H1 (cell line): ENCODE measurements at regions not wholly inside any gene's neighbourhood (a gene's known extent, or its start where the extent isn't known, plus 50 kb on each side); places are given as distances from the start of the nearest gene placed in this dataset.

Source experiments
- CTCF ChIA-PET: fragments of 300-600 bp; sonication (Branson Sonifier 250); formaldehyde crosslinking; loops from one replicate; lab custom pipeline; 2021; ENCODE audit not compliant: partially characterized antibody; lab: Charles Lee
- POLR2A ChIA-PET: fragments of 300-600 bp; sonication (Branson Sonifier 250); formaldehyde crosslinking; loops from one replicate; lab custom pipeline; 2021; ENCODE audit warnings: inconsistent platforms; ENCODE audit not compliant: partially characterized antibody; lab: Charles Lee
- DNase-seq, 2 experiments: peaks; one replicate each; pipeline versions ENCODE4 v3.0.0 to v3.0.0-alpha.2; 2010 to 2022; ENCODE audit warnings: low spot score in 2 of 2, low read depth in 1 of 2, mixed read lengths in 1 of 2
- FAIRE-seq: peaks from 2 replicates; lab custom pipeline; 2011; peaks lifted over from hg19 to GRCh38; lab: Jason Lieb, UNC
- H2AFZ ChIP-seq: 2 replicates; pipeline ENCODE4 v1.8.1; 2012; ENCODE audit warnings: low read length, inconsistent platforms
- H2AK5ac ChIP-seq: 2 replicates; pipeline ENCODE4 v1.6.1; 2013; ENCODE audit warnings: low read depth, low read length
- H2BK120ac ChIP-seq: replicated peaks from 2 replicates; pipeline ENCODE3; 2013; ENCODE audit warnings: low read depth, low read length, inconsistent platforms
- H2BK12ac ChIP-seq: 2 replicates; pipeline ENCODE4 v1.6.1; 2013; ENCODE audit warnings: low read depth, low read length
- H2BK15ac ChIP-seq: 2 replicates; pipeline ENCODE4 v1.6.1; 2013; ENCODE audit warnings: low read length
- H2BK20ac ChIP-seq: 2 replicates; pipeline ENCODE4 v1.6.1; 2013; ENCODE audit warnings: low read length
- H2BK5ac ChIP-seq: 2 replicates; pipeline ENCODE4 v1.6.1; 2013; ENCODE audit warnings: low read depth, low read length
- H3K14ac ChIP-seq: 2 replicates; pipeline ENCODE4 v1.6.1; 2013; ENCODE audit warnings: inconsistent platforms; ENCODE audit not compliant: insufficient read length
- H3K18ac ChIP-seq: 2 replicates; pipeline ENCODE4 v1.6.1; 2013; ENCODE audit warnings: low read length; ENCODE audit errors: extremely low read depth
- H3K23ac ChIP-seq: 2 replicates; pipeline ENCODE4 v1.6.1; 2013; ENCODE audit warnings: inconsistent platforms; ENCODE audit not compliant: insufficient read length
- H3K23me2 ChIP-seq: 2 replicates; pipeline ENCODE4 v1.6.1; 2013; ENCODE audit warnings: low read depth, low read length
- H3K27ac ChIP-seq: 2 replicates; pipeline ENCODE4 v1.6.1; 2011; ENCODE audit warnings: low read depth, low read length, inconsistent platforms
- H3K27me3 ChIP-seq, 4 experiments: replicated peaks in 1 of 4; 1 replicate in 1 of 4; 2 replicates in 3 of 4; pipeline versions ENCODE4 v1.6.1 to v1.8.1; 2011 to 2013; ENCODE audit warnings: low read length in 3 of 4, mild to moderate bottlenecking in 3 of 4, inconsistent platforms in 2 of 4, mixed read lengths in 2 of 4, moderate library complexity in 1 of 4; ENCODE audit not compliant: control insufficient read depth in 3 of 4, insufficient read depth in 3 of 4; ENCODE audit errors: extremely low read depth in 1 of 4
- H3K36me3 ChIP-seq, 4 experiments: 2 replicates each; pipeline versions ENCODE4 v1.6.1 to v1.8.1; 2011 to 2013; ENCODE audit warnings: mild to moderate bottlenecking in 4 of 4, low read length in 3 of 4, moderate library complexity in 2 of 4, control low read depth in 1 of 4, inconsistent platforms in 1 of 4; ENCODE audit not compliant: insufficient read depth in 4 of 4, control insufficient read depth in 2 of 4
- H3K4ac ChIP-seq: replicated peaks from 2 replicates; pipeline ENCODE3; 2013; ENCODE audit warnings: low read length, low read depth, mixed read lengths, inconsistent platforms; ENCODE audit not compliant: insufficient read length
- H3K4me1 ChIP-seq, 4 experiments: replicated peaks in 1 of 4; 1 replicate in 1 of 4; 2 replicates in 3 of 4; pipeline versions ENCODE4 v1.6.1 to v1.8.1; 2011 to 2013; ENCODE audit warnings: low read length in 3 of 4, inconsistent platforms in 2 of 4, mixed read lengths in 1 of 4; ENCODE audit not compliant: insufficient read depth in 4 of 4, control insufficient read depth in 3 of 4
- H3K4me2 ChIP-seq, 2 experiments: 2 replicates each; pipeline versions ENCODE4 v1.6.1 to v1.8.1; 2011 to 2013; ENCODE audit warnings: low read depth in 2 of 2, low read length in 2 of 2, control low read depth in 1 of 2, inconsistent platforms in 1 of 2, mild to moderate bottlenecking in 1 of 2; ENCODE audit not compliant: insufficient read depth in 1 of 2
- H3K4me3 ChIP-seq, 4 experiments: fragments of 200-600, 300-600 bp in 1 of 4; sonication (generic), shearing (Covaris generic), sonication (Bioruptor Twin) in 1 of 4; 2 replicates each; pipeline versions ENCODE4 v1.5.1 to v1.8.1; 2011 to 2016; ENCODE audit warnings: low read length in 4 of 4, low read depth in 3 of 4, control low read depth in 2 of 4, inconsistent platforms in 2 of 4, mild to moderate bottlenecking in 2 of 4, mixed read lengths in 1 of 4, moderate library complexity in 1 of 4; ENCODE audit not compliant: insufficient read depth in 2 of 4; ENCODE audit errors: extremely low read depth in 1 of 4
- H3K56ac ChIP-seq: replicated peaks from 2 replicates; pipeline ENCODE3; 2013; ENCODE audit warnings: low read depth, mild to moderate bottlenecking, mixed read lengths, low read length, inconsistent platforms; ENCODE audit not compliant: insufficient read length
- H3K79me1 ChIP-seq: 2 replicates; pipeline ENCODE4 v1.6.1; 2013; ENCODE audit warnings: low read depth, low read length, control low read depth
- H3K79me2 ChIP-seq, 2 experiments: 2 replicates each; pipeline versions ENCODE4 v1.6.1 to v1.8.1; 2012 to 2013; ENCODE audit warnings: low read length in 2 of 2, mild to moderate bottlenecking in 2 of 2, inconsistent platforms in 1 of 2; ENCODE audit not compliant: insufficient read depth in 2 of 2, control insufficient read depth in 1 of 2
- H3K9ac ChIP-seq, 4 experiments: replicated peaks in 1 of 4; 1 replicate in 1 of 4; 2 replicates in 3 of 4; pipeline versions ENCODE4 v1.6.1 to v1.8.1; 2011 to 2013; ENCODE audit warnings: low read depth in 3 of 4, low read length in 3 of 4, control low read depth in 2 of 4, mild to moderate bottlenecking in 2 of 4, moderate library complexity in 2 of 4, inconsistent platforms in 1 of 4; ENCODE audit errors: extremely low read depth in 1 of 4
- H3K9me3 ChIP-seq, 2 experiments: 2 replicates each; pipeline versions ENCODE4 v1.6.1 to v1.8.1; 2012 to 2013; ENCODE audit warnings: mild to moderate bottlenecking in 2 of 2, moderate library complexity in 2 of 2, control low read depth in 1 of 2, inconsistent platforms in 1 of 2, low read depth in 1 of 2, low read length in 1 of 2, mixed read lengths in 1 of 2; ENCODE audit not compliant: insufficient read depth in 2 of 2
- H4K20me1 ChIP-seq, 2 experiments: replicated peaks in 1 of 2; 2 replicates each; pipeline versions ENCODE3 to v1.8.1; 2011 to 2013; ENCODE audit warnings: inconsistent platforms in 2 of 2, low read length in 2 of 2, mild to moderate bottlenecking in 1 of 2; ENCODE audit not compliant: insufficient read depth in 2 of 2, control insufficient read depth in 1 of 2
- H4K5ac ChIP-seq: 2 replicates; pipeline ENCODE4 v1.6.1; 2013; ENCODE audit warnings: low read length, low read depth, mixed read lengths, inconsistent platforms; ENCODE audit not compliant: insufficient read length
- H4K8ac ChIP-seq: 2 replicates; pipeline ENCODE4 v1.8.0; 2013; ENCODE audit warnings: mild to moderate bottlenecking, moderate library complexity, low read length, inconsistent platforms; ENCODE audit not compliant: insufficient read depth; ENCODE audit errors: extremely low read depth
- H4K91ac ChIP-seq: replicated peaks from 2 replicates; pipeline ENCODE3; 2013; ENCODE audit warnings: low read length, mixed read lengths, inconsistent platforms; ENCODE audit not compliant: insufficient read length
- CEBPB ChIP-seq: IDR thresholded peaks from 2 replicates; pipeline ENCODE4 v1.6.1; 2012; ENCODE audit warnings: low read depth, low read length
- CTBP2 ChIP-seq: IDR thresholded peaks from 2 replicates; pipeline ENCODE4 v1.7.0; 2011; ENCODE audit warnings: borderline replicate concordance, mild to moderate bottlenecking, moderate library complexity, mixed read lengths, low read length; ENCODE audit not compliant: insufficient read depth, insufficient read length
- NRF1 ChIP-seq: IDR thresholded peaks from 2 replicates; pipeline ENCODE4 v1.6.1; 2011; ENCODE audit warnings: mild to moderate bottlenecking, low read depth, low read length, improper control_type of control experiment
- POLR2AphosphoS5 ChIP-seq: IDR thresholded peaks from 2 replicates; pipeline ENCODE4 v1.6.1; 2011; ENCODE audit warnings: low read depth, low read length
- SP2 ChIP-seq: IDR thresholded peaks from 2 replicates; pipeline ENCODE4 v1.6.1; 2012; ENCODE audit warnings: mild to moderate bottlenecking, low read length, inconsistent platforms
- WGBS, 2 experiments: shearing (Covaris generic) in 1 of 2; methylation state at CpG; one replicate each; pipeline versions ENCODE4 v1.1.6 to v1.1.7; 2013 to 2015; ENCODE audit warnings: low lambda C conversion rate in 2 of 2, mixed read lengths in 2 of 2, inconsistent platforms in 1 of 2, low coverage in 1 of 2, missing lambda C conversion rate in 1 of 2; ENCODE audit not compliant: insufficient replicate concordance in 2 of 2, insufficient coverage in 1 of 2, insufficient read length in 1 of 2; ENCODE audit errors: extremely low coverage in 1 of 2, missing lambda C conversion rate in 1 of 2; 5-methylcytosine and 5-hydroxymethylcytosine counted together
- TF ChIP-seq, protein P1 (sequence below): IDR thresholded peaks from 2 replicates; pipeline ENCODE4 v1.6.1; 2011; ENCODE audit warnings: low read depth, mild to moderate bottlenecking, low read length; ENCODE audit not compliant: insufficient read depth

DNA sequence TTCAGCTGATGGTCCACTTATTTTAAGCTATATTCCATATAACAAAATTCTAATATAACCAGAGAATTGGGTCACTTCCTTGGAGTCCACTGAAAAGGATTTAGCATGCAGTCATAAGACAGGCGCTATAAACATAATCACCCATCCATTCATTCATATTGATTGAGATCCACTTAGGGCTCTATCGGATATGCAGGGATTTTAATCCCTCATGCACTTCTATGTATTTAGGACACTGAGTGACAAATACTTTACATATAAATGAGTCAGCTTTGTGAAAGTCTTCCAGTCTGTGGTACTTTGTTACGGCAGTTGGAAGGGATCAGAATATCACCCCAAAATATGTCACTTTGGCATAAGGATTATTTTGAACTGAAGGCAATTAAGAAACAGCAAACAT is 127.3 kb upstream of the ZNF608 start:
- CTCF ChIA-PET: no interaction called here
- TF ChIP-seq, protein P1, sequence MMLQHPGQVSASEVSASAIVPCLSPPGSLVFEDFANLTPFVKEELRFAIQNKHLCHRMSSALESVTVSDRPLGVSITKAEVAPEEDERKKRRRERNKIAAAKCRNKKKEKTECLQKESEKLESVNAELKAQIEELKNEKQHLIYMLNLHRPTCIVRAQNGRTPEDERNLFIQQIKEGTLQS: no peak
- TF ChIP-seq SP2 (no peak), POLR2AphosphoS5 (no peak), CEBPB (no peak), NRF1 (no peak), CTBP2 (no peak)
- TF ChIP-seq, all 59 proteins: peak for 0
- Histone ChIP-seq H2AFZ (no peak overlapping the region), H3K4ac (no peak overlapping the region), H3K27ac (no peak overlapping the region), H3K4me1 (peaks cover 0 to 5% (median 3%) of the 10 kb centered on the region in 4 experiments; a peak in 3 of 7 replicates), H3K9ac (no peak overlapping the region), H2BK12ac (no peak overlapping the region), H3K79me1 (no peaks in the 10 kb centered on the region), H3K14ac (no peak overlapping the region), H3K27me3 (no peaks in the 10 kb centered on the region), H4K8ac (no peak overlapping the region), H2BK15ac (no peak overlapping the region), H3K4me3 (no peak overlapping the region), H3K9me3 (no peaks in the 10 kb centered on the region), H4K5ac (no peak overlapping the region), H3K79me2 (no peaks in the 10 kb centered on the region), H3K23me2 (no peaks in the 10 kb centered on the region), H3K18ac (no peak overlapping the region), H3K56ac (no peak overlapping the region), H3K36me3 (no peaks in the 10 kb centered on the region), H4K91ac (no peak overlapping the region), H2BK20ac (no peak overlapping the region), H2BK120ac (no peak overlapping the region), H2AK5ac (no peak overlapping the region), H4K20me1 (no peaks in the 10 kb centered on the region), H2BK5ac (no peak overlapping the region), H3K4me2 (no peak overlapping the region), H3K23ac (no peak overlapping the region)
- whole genome bisulfite sequencing, 2 experiments: 84% methylated on average over 3 of the region's 3 CpGs; no CpG with 5 or more reads in 1 of the 2 experiments
- no peak for FAIRE-seq
- DNase-seq: no peak
- POLR2A ChIA-PET: no interaction called here
